PC-3 (cell line): ENCODE measurements at regions not wholly inside any gene's neighbourhood (a gene's known extent, or its start where the extent isn't known, plus 50 kb on each side); places are given as distances from the start of the nearest gene placed in this dataset.

Experiments used
- CTCF ChIP-seq: fragments of 300-600 bp; sonication (generic); conservative IDR thresholded peaks from 2 replicates; pipeline ENCODE4 v1.5.1; 2017; ENCODE audit warnings: antibody characterized with exemption, low read depth, mild to moderate bottlenecking, low read length
- EZH2 ChIP-seq: fragments of 300-600 bp; sonication (generic); IDR thresholded peaks from one replicate; pipeline ENCODE4 v1.6.1; 2017; ENCODE audit warnings: antibody characterized with exemption, mild to moderate bottlenecking, low read length; ENCODE audit not compliant: unreplicated experiment
- EZH2phosphoT487 ChIP-seq: fragments of 300-600 bp; sonication (generic); IDR thresholded peaks from 2 replicates; pipeline ENCODE4 v1.6.1; 2018; ENCODE audit warnings: mild to moderate bottlenecking, antibody characterized with exemption, low read length, borderline replicate concordance

- TF ChIP-seq EZH2 (no peak), CTCF (no peak), EZH2phosphoT487 (no peak)
These were observed 106.2 kb upstream of the PRR20G start for GRCh38 chr3:127394031-127394430.
